Parathyroid adenoma (tissue), 2 donors: ENCODE measurements at regions not wholly inside any gene's neighbourhood (a gene's known extent, or its start where the extent isn't known, plus 50 kb on each side); places are given as distances from the start of the nearest gene placed in this dataset.

Experiments
- H2AFZ ChIP-seq: fragments of 300-600 bp; sonication (generic); one replicate; pipeline ENCODE4 v1.7.0; 2017; ENCODE audit warnings: antibody characterized with exemption, mild to moderate bottlenecking
- H3K27ac ChIP-seq: fragments of 300-600 bp; sonication (generic); one replicate; pipeline ENCODE4 v1.7.0; 2017
- H3K27me3 ChIP-seq: fragments of 300-600 bp; sonication (generic); one replicate; pipeline ENCODE4 v1.7.0; 2017; ENCODE audit warnings: low read length; ENCODE audit not compliant: control insufficient read depth, insufficient read depth
- H3K36me3 ChIP-seq: fragments of 300-600 bp; sonication (generic); one replicate; pipeline ENCODE4 v1.7.0; 2017; ENCODE audit warnings: low read length; ENCODE audit not compliant: control insufficient read depth, insufficient read depth
- H3K4me1 ChIP-seq: fragments of 300-600 bp; sonication (generic); one replicate; pipeline ENCODE4 v1.7.0; 2017; ENCODE audit warnings: control low read depth
- H3K4me2 ChIP-seq: fragments of 300-600 bp; sonication (generic); one replicate; pipeline ENCODE4 v1.7.0; 2017; ENCODE audit warnings: low read length
- H3K4me3 ChIP-seq: fragments of 300-600 bp; sonication (generic); one replicate; pipeline ENCODE4 v1.7.0; 2017; ENCODE audit warnings: low read depth, low read length
- H3K79me2 ChIP-seq: fragments of 300-600 bp; sonication (generic); one replicate; pipeline ENCODE4 v1.7.0; 2017; ENCODE audit warnings: control low read depth
- H3K9ac ChIP-seq: fragments of 300-600 bp; sonication (generic); one replicate; pipeline ENCODE4 v1.7.0; 2017; ENCODE audit warnings: mild to moderate bottlenecking
- H3K9me3 ChIP-seq: fragments of 300-600 bp; sonication (generic); one replicate; pipeline ENCODE4 v1.7.0; 2017; ENCODE audit warnings: low read length; ENCODE audit not compliant: control insufficient read depth
- TF ChIP-seq, protein P1 (sequence below): fragments of 300-600 bp; sonication (generic); IDR thresholded peaks from one replicate; pipeline ENCODE4 v1.7.0; 2017; ENCODE audit warnings: antibody characterized with exemption, mild to moderate bottlenecking
- donor health status: primary hyperparathyroidism.

DNA sequence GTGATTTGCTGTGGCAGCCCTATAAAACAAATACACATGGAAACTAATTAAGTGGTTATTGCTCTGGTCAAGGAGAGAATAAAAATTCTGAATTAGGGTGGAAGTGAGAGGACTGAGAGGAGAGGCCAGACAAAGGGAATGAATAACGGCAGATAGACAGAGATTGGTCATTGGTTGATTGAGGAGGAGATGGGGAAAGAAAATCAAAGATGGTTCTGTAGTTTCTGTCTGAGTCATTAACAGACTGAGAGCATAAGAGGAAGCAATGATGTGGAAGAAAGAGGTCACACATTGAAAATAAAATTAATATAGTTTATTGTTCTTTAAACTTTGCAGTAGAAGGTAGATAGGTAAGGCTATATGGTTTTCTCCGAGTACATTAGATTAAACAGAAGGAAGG lies 469.8 kb downstream of the ACTL7B start:
- no peak overlapping the region for H2AFZ ChIP-seq
- H3K4me3 ChIP-seq: no peak overlapping the region
- H3K9me3 ChIP-seq: no peaks in the 10 kb centered on the region
- H3K79me2 ChIP-seq: no peaks in the 10 kb centered on the region
- TF ChIP-seq, protein P1, sequence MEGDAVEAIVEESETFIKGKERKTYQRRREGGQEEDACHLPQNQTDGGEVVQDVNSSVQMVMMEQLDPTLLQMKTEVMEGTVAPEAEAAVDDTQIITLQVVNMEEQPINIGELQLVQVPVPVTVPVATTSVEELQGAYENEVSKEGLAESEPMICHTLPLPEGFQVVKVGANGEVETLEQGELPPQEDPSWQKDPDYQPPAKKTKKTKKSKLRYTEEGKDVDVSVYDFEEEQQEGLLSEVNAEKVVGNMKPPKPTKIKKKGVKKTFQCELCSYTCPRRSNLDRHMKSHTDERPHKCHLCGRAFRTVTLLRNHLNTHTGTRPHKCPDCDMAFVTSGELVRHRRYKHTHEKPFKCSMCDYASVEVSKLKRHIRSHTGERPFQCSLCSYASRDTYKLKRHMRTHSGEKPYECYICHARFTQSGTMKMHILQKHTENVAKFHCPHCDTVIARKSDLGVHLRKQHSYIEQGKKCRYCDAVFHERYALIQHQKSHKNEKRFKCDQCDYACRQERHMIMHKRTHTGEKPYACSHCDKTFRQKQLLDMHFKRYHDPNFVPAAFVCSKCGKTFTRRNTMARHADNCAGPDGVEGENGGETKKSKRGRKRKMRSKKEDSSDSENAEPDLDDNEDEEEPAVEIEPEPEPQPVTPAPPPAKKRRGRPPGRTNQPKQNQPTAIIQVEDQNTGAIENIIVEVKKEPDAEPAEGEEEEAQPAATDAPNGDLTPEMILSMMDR: no peak
- H3K36me3 ChIP-seq: no peaks in the 10 kb centered on the region
- H3K27ac ChIP-seq: no peak overlapping the region
- H3K27me3 ChIP-seq: no peaks in the 10 kb centered on the region
- no peak overlapping the region for H3K9ac ChIP-seq
- H3K4me2 ChIP-seq: no peak overlapping the region
- no peaks in the 10 kb centered on the region for H3K4me1 ChIP-seq

GRCh38 chr9:108383796-108384195 lies 472.0 kb downstream of the ACTL7B start:
- Histone ChIP-seq H3K9ac (no peak overlapping the region), H3K4me3 (no peak overlapping the region), H3K4me1 (no peaks in the 10 kb centered on the region), H3K27me3 (no peaks in the 10 kb centered on the region), H3K36me3 (no peaks in the 10 kb centered on the region), H3K79me2 (no peaks in the 10 kb centered on the region), H3K27ac (no peak overlapping the region), H3K4me2 (no peak overlapping the region), H2AFZ (no peak overlapping the region), H3K9me3 (no peaks in the 10 kb centered on the region)
- TF ChIP-seq, protein P1: no peak

- Histone ChIP-seq H3K4me2 (no peak overlapping the region), H3K36me3 (no peaks in the 10 kb centered on the region), H3K4me3 (no peak overlapping the region), H3K27ac (no peak overlapping the region), H2AFZ (no peak overlapping the region), H3K9me3 (no peaks in the 10 kb centered on the region), H3K9ac (no peak overlapping the region), H3K27me3 (no peaks in the 10 kb centered on the region), H3K4me1 (no peaks in the 10 kb centered on the region), H3K79me2 (no peaks in the 10 kb centered on the region)
- TF ChIP-seq, protein P1: no peak
These were observed 473.5 kb downstream of the ACTL7B start for GRCh38 chr9:108382310-108382709.

DNA sequence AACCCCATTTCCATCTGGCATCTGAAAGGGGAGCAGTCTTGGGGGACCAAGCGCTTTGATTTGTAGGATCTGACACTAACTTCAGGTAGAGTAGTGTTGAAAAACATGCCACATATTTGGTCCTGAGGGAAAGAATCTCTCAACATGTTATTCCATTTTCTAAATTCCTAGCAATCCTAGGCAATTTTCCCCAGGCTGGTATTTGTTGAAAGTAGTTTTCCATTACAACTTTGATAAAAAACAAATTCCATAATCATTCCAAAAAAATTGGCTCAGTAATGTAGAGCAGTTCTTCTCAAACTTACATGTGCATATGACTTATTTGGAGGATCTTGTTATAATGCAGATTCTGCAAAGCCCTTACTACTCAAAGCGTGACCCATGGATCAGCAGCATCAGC lies 477.9 kb downstream of the ACTL7B start:
- Histone ChIP-seq H3K9ac (no peak overlapping the region), H3K36me3 (no peaks in the 10 kb centered on the region)

GRCh38 chr9:108377382-108377781 lies 478.4 kb downstream of the ACTL7B start:
- TF ChIP-seq, protein P1: no peak
- Histone ChIP-seq H3K27me3 (no peaks in the 10 kb centered on the region), H3K27ac (no peak overlapping the region), H2AFZ (no peak overlapping the region), H3K79me2 (no peaks in the 10 kb centered on the region), H3K4me3 (no peak overlapping the region), H3K36me3 (no peaks in the 10 kb centered on the region), H3K4me2 (no peak overlapping the region), H3K4me1 (no peaks in the 10 kb centered on the region), H3K9me3 (no peaks in the 10 kb centered on the region), H3K9ac (no peak overlapping the region)

More for the DNA sequence above, 477.9 kb downstream of the ACTL7B start:
- H3K4me2 ChIP-seq: no peak overlapping the region
- no peak overlapping the region for H2AFZ ChIP-seq
- H3K4me1 ChIP-seq: no peaks in the 10 kb centered on the region
- no peak overlapping the region for H3K27ac ChIP-seq
- no peaks in the 10 kb centered on the region for H3K79me2 ChIP-seq
- no peaks in the 10 kb centered on the region for H3K9me3 ChIP-seq
- TF ChIP-seq, protein P1: no peak
- H3K4me3 ChIP-seq: no peak overlapping the region
- H3K27me3 ChIP-seq: no peaks in the 10 kb centered on the region
